ENCODE measurements at regions not wholly inside any gene's neighbourhood (a gene's known extent, or its start where the extent isn't known, plus 50 kb on each side); places are given as distances from the start of the nearest gene placed in this dataset.
"Not testable (repeated sequence)": the region's sequence is repeated elsewhere in the genome, so short reads cannot be mapped to it uniquely, and the experiment has no call there.

GRCh38 chr14:48714366-48714765 lies 871.8 kb downstream of the RPS29 start:
- H3K36me3 Mint-ChIP-seq (ENCODE audit: low read depth, unreplicated experiment) = no peaks in the 10 kb centered on the region
- TF ChIP-seq CTCF (IDR thresholded peaks at IDR 0.05; ENCODE audit: unreplicated experiment) = no peak
- no peak for DNase-seq (ENCODE audit: low spot score)
- no peak overlapping the region for H3K4me3 Mint-ChIP-seq (ENCODE audit: unreplicated experiment)
- no peak overlapping the region for H3K27ac Mint-ChIP-seq (ENCODE audit: unreplicated experiment)
- H3K27me3 Mint-ChIP-seq (ENCODE audit: unreplicated experiment) = no peaks in the 10 kb centered on the region
- H3K9me3 Mint-ChIP-seq (ENCODE audit: unreplicated experiment) = no peaks in the 10 kb centered on the region
- no peaks in the 10 kb centered on the region for H3K4me1 Mint-ChIP-seq (ENCODE audit: unreplicated experiment)

- Mint-ChIP-seq H3K9me3 (ENCODE audit: unreplicated experiment) (no peaks in the 10 kb centered on the region), H3K4me3 (ENCODE audit: unreplicated experiment) (no peak overlapping the region), H3K36me3 (ENCODE audit: low read depth, unreplicated experiment) (no peaks in the 10 kb centered on the region), H3K27ac (ENCODE audit: unreplicated experiment) (no peak overlapping the region), H3K27me3 (ENCODE audit: unreplicated experiment) (no peaks in the 10 kb centered on the region), H3K4me1 (ENCODE audit: unreplicated experiment) (no peaks in the 10 kb centered on the region)
- no peak for TF ChIP-seq CTCF (IDR thresholded peaks at IDR 0.05; ENCODE audit: unreplicated experiment)
- DNase-seq (ENCODE audit: low spot score) = no peak
Observed at GRCh38 chr14:48710133-48710532, 876.0 kb downstream of the RPS29 start.

GRCh38 chr14:48709277-48709785 lies 876.8 kb downstream of the RPS29 start:
- Mint-ChIP-seq H3K4me3 (ENCODE audit: unreplicated experiment) (no peak overlapping the region), H3K4me1 (ENCODE audit: unreplicated experiment) (no peaks in the 10 kb centered on the region), H3K9me3 (ENCODE audit: unreplicated experiment) (no peaks in the 10 kb centered on the region), H3K36me3 (ENCODE audit: low read depth, unreplicated experiment) (no peaks in the 10 kb centered on the region), H3K27ac (ENCODE audit: unreplicated experiment) (no peak overlapping the region), H3K27me3 (ENCODE audit: unreplicated experiment) (no peaks in the 10 kb centered on the region)
- no peak for TF ChIP-seq CTCF (IDR thresholded peaks at IDR 0.05; ENCODE audit: unreplicated experiment)
- DNase-seq (ENCODE audit: low spot score) = no peak

- Mint-ChIP-seq H3K4me3 (ENCODE audit: unreplicated experiment) (no peak overlapping the region), H3K36me3 (ENCODE audit: low read depth, unreplicated experiment) (no peaks in the 10 kb centered on the region), H3K27me3 (ENCODE audit: unreplicated experiment) (no peaks in the 10 kb centered on the region), H3K27ac (ENCODE audit: unreplicated experiment) (no peak overlapping the region), H3K4me1 (ENCODE audit: unreplicated experiment) (no peaks in the 10 kb centered on the region), H3K9me3 (ENCODE audit: unreplicated experiment) (no peaks in the 10 kb centered on the region)
- no peak for DNase-seq (ENCODE audit: low spot score)
- TF ChIP-seq CTCF (IDR thresholded peaks at IDR 0.05; ENCODE audit: unreplicated experiment) = no peak
Observed at GRCh38 chr14:48704639-48705038, 881.5 kb downstream of the RPS29 start.

GRCh38 chr14:48703728-48704467 lies 882.3 kb downstream of the RPS29 start:
- Mint-ChIP-seq H3K36me3 (ENCODE audit: low read depth, unreplicated experiment) (no peaks in the 10 kb centered on the region), H3K4me1 (ENCODE audit: unreplicated experiment) (no peaks in the 10 kb centered on the region), H3K27ac (ENCODE audit: unreplicated experiment) (no peak overlapping the region), H3K4me3 (ENCODE audit: unreplicated experiment) (no peak overlapping the region), H3K9me3 (ENCODE audit: unreplicated experiment) (no peaks in the 10 kb centered on the region), H3K27me3 (ENCODE audit: unreplicated experiment) (peaks cover 1% of the 10 kb centered on the region)
- TF ChIP-seq CTCF (IDR thresholded peaks at IDR 0.05; ENCODE audit: unreplicated experiment) = no peak
- DNase-seq (ENCODE audit: low spot score) = no peak

GRCh38 chr14:48697362-48697761 lies 888.8 kb downstream of the RPS29 start:
- not testable (repeated sequence) for H3K27me3 Mint-ChIP-seq (ENCODE audit: unreplicated experiment); H3K36me3 Mint-ChIP-seq (ENCODE audit: low read depth, unreplicated experiment); H3K27ac Mint-ChIP-seq (ENCODE audit: unreplicated experiment); DNase-seq (ENCODE audit: low spot score); H3K4me3 Mint-ChIP-seq (ENCODE audit: unreplicated experiment); H3K9me3 Mint-ChIP-seq (ENCODE audit: unreplicated experiment); H3K4me1 Mint-ChIP-seq (ENCODE audit: unreplicated experiment)

All from endothelial cell (in vitro differentiated cells).